Neural cell (in vitro differentiated cells): ENCODE measurements at regions not wholly inside any gene's neighbourhood (a gene's known extent, or its start where the extent isn't known, plus 50 kb on each side); places are given as distances from the start of the nearest gene placed in this dataset.

Experiments used
- H2AFZ ChIP-seq: fragments of 200-600, 300-800 bp; sonication (generic), shearing (Covaris generic); 2 replicates; pipeline ENCODE4 v1.6.0; 2014; ENCODE audit warnings: low read depth, mild to moderate bottlenecking, antibody characterized with exemption, low read length, moderate library complexity
- H3F3A ChIP-seq: fragments of 200-600 bp; shearing (Covaris generic); 2 replicates; pipeline ENCODE4 v1.6.1; 2016; ENCODE audit warnings: mild to moderate bottlenecking, moderate library complexity, mixed read lengths, antibody characterized with exemption, low read length; ENCODE audit not compliant: insufficient read depth, poor library complexity, severe bottlenecking
- H3K27ac ChIP-seq: fragments of 200-600, 300-800 bp; sonication (generic), shearing (Covaris generic); 2 replicates; pipeline ENCODE4 v1.5.1; 2014; ENCODE audit warnings: mild to moderate bottlenecking, low read length, moderate library complexity
- H3K27me3 ChIP-seq: fragments of 300-800, 200-600 bp; sonication (generic), shearing (Covaris generic); 2 replicates; pipeline ENCODE4 v1.6.0; 2014; ENCODE audit warnings: mild to moderate bottlenecking, low read depth, low read length, moderate library complexity; ENCODE audit not compliant: insufficient read depth
- H3K36me3 ChIP-seq: fragments of 300-800, 200-600 bp; sonication (generic), shearing (Covaris generic); 2 replicates; pipeline ENCODE4 v1.5.1; 2014; ENCODE audit warnings: mild to moderate bottlenecking, antibody characterized with exemption, low read length, moderate library complexity; ENCODE audit not compliant: insufficient read depth
- H3K4me2 ChIP-seq: fragments of 300-800, 200-600 bp; sonication (generic), shearing (Covaris generic); 2 replicates; pipeline ENCODE4 v1.6.0; 2014; ENCODE audit warnings: mild to moderate bottlenecking, low read length
- H3K4me3 ChIP-seq: fragments of 300-800, 200-600 bp; sonication (generic), shearing (Covaris generic); 2 replicates; pipeline ENCODE4 v1.5.1; 2014; ENCODE audit warnings: mild to moderate bottlenecking, low read length, moderate library complexity
- H3K79me2 ChIP-seq: fragments of 200-600 bp; shearing (Covaris generic); replicated peaks from 2 replicates; pipeline ENCODE4 v1.6.0; 2014; ENCODE audit warnings: mild to moderate bottlenecking, low read length, moderate library complexity; ENCODE audit not compliant: insufficient read depth
- H3K9ac ChIP-seq: fragments of 300-800, 200-600 bp; sonication (generic), shearing (Covaris generic); 2 replicates; pipeline ENCODE4 v1.6.1; 2016; ENCODE audit warnings: mild to moderate bottlenecking, low read length, mixed read lengths
- H3K9me2 ChIP-seq: fragments of 200-600 bp; shearing (Covaris generic); 2 replicates; pipeline ENCODE4 v1.6.1; 2016; ENCODE audit warnings: mild to moderate bottlenecking, low read length, mixed read lengths; ENCODE audit not compliant: insufficient read depth
- H3K9me3 ChIP-seq: fragments of 200-600, 300-800 bp; sonication (generic), shearing (Covaris generic); 2 replicates; pipeline ENCODE4 v1.6.1; 2016; ENCODE audit warnings: mild to moderate bottlenecking, mixed run types, low read length, moderate library complexity, mixed read lengths
- H4K20me1 ChIP-seq: fragments of 200-600 bp; shearing (Covaris generic); 2 replicates; pipeline ENCODE4 v1.6.1; 2016; ENCODE audit warnings: mild to moderate bottlenecking, mixed run types; ENCODE audit not compliant: insufficient read depth
- CTCF ChIP-seq: fragments of 450-650 bp; IDR thresholded peaks from 2 replicates; pipeline ENCODE4 v1.5.1; 2014; ENCODE audit warnings: antibody characterized with exemption, mild to moderate bottlenecking, moderate library complexity; ENCODE audit not compliant: poor library complexity, severe bottlenecking
- EZH2 ChIP-seq: fragments of 200-600, 300-800 bp; shearing (Covaris generic), sonication (generic); IDR thresholded peaks from 2 replicates; pipeline ENCODE4 v1.6.1; 2014; ENCODE audit warnings: antibody characterized with exemption, low read length, borderline replicate concordance, mild to moderate bottlenecking; ENCODE audit not compliant: insufficient read depth, poor library complexity, severe bottlenecking
- MXI1 ChIP-seq: fragments of 450-650 bp; conservative IDR thresholded peaks from 2 replicates; pipeline ENCODE4 v1.6.1; 2014; ENCODE audit warnings: antibody characterized with exemption, mild to moderate bottlenecking; ENCODE audit not compliant: poor library complexity, severe bottlenecking
- POLR2AphosphoS5 ChIP-seq: IDR thresholded peaks from 2 replicates; pipeline ENCODE4 v1.6.1; 2012
- RAD21 ChIP-seq: fragments of 450-650 bp; conservative IDR thresholded peaks from 2 replicates; pipeline ENCODE4 v1.6.1; 2014; ENCODE audit warnings: antibody characterized with exemption, mild to moderate bottlenecking, moderate library complexity
- REST ChIP-seq: IDR thresholded peaks from 2 replicates; pipeline ENCODE4 v1.6.1; 2012; ENCODE audit warnings: borderline replicate concordance
- SMC3 ChIP-seq: fragments of 450-650 bp; conservative IDR thresholded peaks from 2 replicates; pipeline ENCODE4 v1.6.1; 2014; ENCODE audit warnings: antibody characterized with exemption, mild to moderate bottlenecking, moderate library complexity; ENCODE audit not compliant: poor library complexity
- TAF1 ChIP-seq: IDR thresholded peaks from 2 replicates; pipeline ENCODE4 v1.6.1; 2012; ENCODE audit warnings: low read depth

- no peak overlapping the region for H3K4me3 ChIP-seq
- no peaks in the 10 kb centered on the region for H3K79me2 ChIP-seq
These were observed 565.5 kb downstream of the CCDC85A start for GRCh38 chr2:56749152-56749752.

GRCh38 chr2:56753182-56753581 lies 569.4 kb downstream of the CCDC85A start:
- H3K27ac ChIP-seq: no peak overlapping the region
- no peaks in the 10 kb centered on the region for H3K27me3 ChIP-seq
- H3F3A ChIP-seq: no peaks in the 10 kb centered on the region
- H3K4me2 ChIP-seq: no peak overlapping the region
- TF ChIP-seq REST (no peak), EZH2 (no peak), TAF1 (no peak), RAD21 (no peak), CTCF (no peak)
- no peaks in the 10 kb centered on the region for H3K9me3 ChIP-seq
- no peaks in the 10 kb centered on the region for H3K36me3 ChIP-seq
- no peaks in the 10 kb centered on the region for H3K9me2 ChIP-seq
- no peak overlapping the region for H3K9ac ChIP-seq
- H2AFZ ChIP-seq: no peak overlapping the region
- H4K20me1 ChIP-seq: no peaks in the 10 kb centered on the region
- no peaks in the 10 kb centered on the region for H3K79me2 ChIP-seq
- no peak overlapping the region for H3K4me3 ChIP-seq

More at GRCh38 chr2:56749152-56749752, 565.5 kb downstream of the CCDC85A start:
- Histone ChIP-seq H3K9ac (no peak overlapping the region), H3K4me2 (no peak overlapping the region), H3F3A (no peaks in the 10 kb centered on the region), H3K27me3 (no peaks in the 10 kb centered on the region), H3K36me3 (no peaks in the 10 kb centered on the region), H2AFZ (no peak overlapping the region), H3K9me3 (no peaks in the 10 kb centered on the region), H3K27ac (peak overlapping the region; percentile 38), H4K20me1 (no peaks in the 10 kb centered on the region), H3K9me2 (no peaks in the 10 kb centered on the region)
- TF ChIP-seq CTCF (peak; percentile 75), MXI1 (no peak), SMC3 (peak; percentile 83), POLR2AphosphoS5 (no peak), RAD21 (peak; percentile 82), REST (no peak)
